K562 (cell line): ENCODE measurements at regions not wholly inside any gene's neighbourhood (a gene's known extent, or its start where the extent isn't known, plus 50 kb on each side); places are given as distances from the start of the nearest gene placed in this dataset.

ENCODE experiments used
- BRF1 ChIP-seq: IDR thresholded peaks from 3 replicates; pipeline ENCODE4 v1.6.1; 2011; ENCODE audit warnings: borderline replicate concordance, mild to moderate bottlenecking; ENCODE audit not compliant: insufficient read length; ENCODE audit errors: extremely low read depth
- CREB1 ChIP-seq, 2 experiments: sonication (generic) in 1 of 2; formaldehyde crosslinking in 1 of 2; IDR thresholded peaks; 2 replicates each; pipeline versions ENCODE4 v1.6.1 to v1.8.0; 2012 to 2022; ENCODE audit warnings: inconsistent platforms in 1 of 2, mild to moderate bottlenecking in 1 of 2, missing genetic modification reagents in 1 of 2, moderate library complexity in 1 of 2
- EGR1 ChIP-seq: fragments of 450-650 bp; conservative IDR thresholded peaks from 2 replicates; pipeline ENCODE4 v1.6.1; 2017; ENCODE audit warnings: mild to moderate bottlenecking
- ETV6 ChIP-seq, 3 experiments: fragments of 150-350 bp in 1 of 3; sonication (generic) in 1 of 3; formaldehyde crosslinking in 1 of 3; IDR thresholded peaks; 2 replicates each; pipeline versions ENCODE4 v1.6.1 to v1.8.0; 2014 to 2022; ENCODE audit warnings: borderline replicate concordance in 2 of 3, low read depth in 2 of 3, antibody characterized with exemption in 1 of 3, low read length in 1 of 3, mild to moderate bottlenecking in 1 of 3, missing genetic modification reagents in 1 of 3
- RBM22 ChIP-seq: fragments of 200-400 bp; formaldehyde crosslinking; IDR thresholded peaks from 2 replicates; pipeline ENCODE4 v1.6.1; 2018; ENCODE audit warnings: low read length, low read depth; ENCODE audit not compliant: poor library complexity, severe bottlenecking
- SP1 ChIP-seq: sonication (generic); formaldehyde crosslinking; IDR thresholded peaks from 2 replicates; pipeline ENCODE4 v1.8.1; 2022; ENCODE audit warnings: mild to moderate bottlenecking, missing genetic modification reagents
- SRF ChIP-seq, 2 experiments: fragments of 250-450, 450-650 bp in 1 of 2; sonication (Bioruptor Pico) in 1 of 2; sonication (generic) in 1 of 2; formaldehyde crosslinking; IDR thresholded peaks; 2 replicates each; pipeline versions ENCODE4 v1.5.0 to v1.5.1; 2020 to 2022; ENCODE audit warnings: mild to moderate bottlenecking in 1 of 2, missing genetic modification reagents in 1 of 2
- ZZZ3 ChIP-seq: fragments of 450-650 bp; IDR thresholded peaks from 2 replicates; pipeline ENCODE4 v1.6.1; 2016; ENCODE audit warnings: antibody characterized with exemption, mild to moderate bottlenecking, moderate library complexity

DNA sequence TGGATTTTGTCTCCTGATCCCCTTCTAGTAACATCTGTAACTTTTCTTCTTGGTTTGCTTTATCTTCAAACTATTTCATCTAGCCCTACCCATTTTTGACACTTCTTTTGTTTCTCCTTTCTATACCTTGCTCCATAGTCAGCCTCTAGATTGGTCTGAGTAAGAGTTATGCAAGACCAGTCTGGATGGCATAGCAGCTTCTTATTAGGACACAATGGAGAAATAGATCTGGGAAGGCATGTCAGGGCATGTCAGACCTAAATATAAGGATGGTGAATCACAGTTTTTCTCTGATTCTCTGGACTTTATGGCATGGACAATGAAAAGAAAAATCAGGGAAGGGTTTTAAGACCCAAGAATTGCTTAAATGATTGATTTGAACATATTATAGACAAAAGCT is 452.5 kb downstream of the RAP2B start:
- TF ChIP-seq SP1 (CRISPR knock-in tag) (no peak), CREB1 (IDR thresholded peaks at IDR 0.05) (no peak), CREB1 (CRISPR knock-in tag; IDR thresholded peaks at IDR 0.05) (no peak), RBM22 (no peak), ETV6 (IDR thresholded peaks at IDR 0.05; ENCODE audit: borderline replicate concordance in 1 of 2, low read depth in 2 of 2, low read length in 1 of 2) (no peak), ETV6 (CRISPR knock-in tag; IDR thresholded peaks at IDR 0.05; ENCODE audit: borderline replicate concordance) (no peak), EGR1 (no peak), SRF (CRISPR knock-in tag; IDR thresholded peaks at IDR 0.05) (no peak), ZZZ3 (no peak), BRF1 (no peak)
